NCI-H1930 (cell line): ENCODE measurements at regions not wholly inside any gene's neighbourhood (a gene's known extent, or its start where the extent isn't known, plus 50 kb on each side); places are given as distances from the start of the nearest gene placed in this dataset.
"Not testable (repeated sequence)": the region's sequence is repeated elsewhere in the genome, so short reads cannot be mapped to it uniquely, and the experiment has no call there.

Experiments used
- DNase-seq, 2 experiments: peaks; one replicate each; lab custom pipeline; 2025; lab: John Stamatoyannopoulos, UW

- DNase-seq, result no peak
Measured at GRCh38 chrX:140337263-140337662, 167.6 kb downstream of the SOX3 start.

- DNase-seq, result no peak
Measured at GRCh38 chrX:140318296-140318695, 186.6 kb downstream of the SOX3 start.

GRCh38 chrX:140317462-140317861 is 187.4 kb downstream of the SOX3 start:
- DNase-seq, result no peak

- no peak for DNase-seq
Measured at GRCh38 chrX:140298960-140299825, 205.7 kb downstream of the SOX3 start.

GRCh38 chrX:140297273-140297672 is 207.6 kb downstream of the SOX3 start:
- DNase-seq, result no peak

GRCh38 chrX:140292961-140293360 is 211.9 kb downstream of the SOX3 start:
- DNase-seq, result no peak

GRCh38 chrX:140292188-140292587 is 212.7 kb downstream of the SOX3 start:
- DNase-seq, result no peak

- no peak for DNase-seq
Measured at GRCh38 chrX:140274811-140275525, 229.9 kb downstream of the SOX3 start.

- no peak for DNase-seq
Measured at GRCh38 chrX:140273921-140274320, 230.9 kb downstream of the SOX3 start.

GRCh38 chrX:140250391-140250790 is 254.5 kb downstream of the SOX3 start:
- DNase-seq, result no peak

- no peak for DNase-seq
Measured at GRCh38 chrX:140249088-140249487, 255.8 kb downstream of the SOX3 start.

GRCh38 chrX:140229191-140229590 is 263.9 kb upstream of the CXorf66 start:
- no peak for DNase-seq

- DNase-seq, result not testable (repeated sequence)
Measured at GRCh38 chrX:140226037-140226436, 260.7 kb upstream of the CXorf66 start.

GRCh38 chrX:140215894-140216293 is 250.6 kb upstream of the CXorf66 start:
- DNase-seq, result not testable (repeated sequence)

GRCh38 chrX:140214518-140214917 is 249.2 kb upstream of the CXorf66 start:
- DNase-seq, result not testable (repeated sequence)

GRCh38 chrX:140206657-140207056 is 241.3 kb upstream of the CXorf66 start:
- no peak for DNase-seq

- DNase-seq, result no peak
Measured at GRCh38 chrX:140190441-140191108, 225.3 kb upstream of the CXorf66 start.

- DNase-seq, result no peak
Measured at GRCh38 chrX:140180585-140180984, 215.3 kb upstream of the CXorf66 start.

- DNase-seq, result no peak
Measured at GRCh38 chrX:140177821-140178220, 212.5 kb upstream of the CXorf66 start.

GRCh38 chrX:140172401-140172800 is 207.1 kb upstream of the CXorf66 start:
- DNase-seq, result no peak

- no peak for DNase-seq
Measured at GRCh38 chrX:140167551-140167950, 202.2 kb upstream of the CXorf66 start.

- no peak for DNase-seq
Measured at GRCh38 chrX:140165849-140166248, 200.5 kb upstream of the CXorf66 start.

GRCh38 chrX:140164391-140164790 is 199.1 kb upstream of the CXorf66 start:
- DNase-seq, result no peak
